Activated T-helper 17 cell treated with anti-CD3 and anti-CD28 coated beads, Interleukin-2, amount 50 U/mL, for 72 hours (primary cell): ENCODE measurements at regions not wholly inside any gene's neighbourhood (a gene's known extent, or its start where the extent isn't known, plus 50 kb on each side); places are given as distances from the start of the nearest gene placed in this dataset.
"Not testable (repeated sequence)": the region's sequence is repeated elsewhere in the genome, so short reads cannot be mapped to it uniquely, and the experiment has no call there.

Experiments
- ATAC-seq: fragments of 150-1000 bp; cut with Tn5 transposase; replicated peaks from 2 replicates; pipeline ENCODE4 v1.10.0; 2021; ENCODE audit warnings: mild to moderate bottlenecking, moderate library complexity
- H3K27ac Mint-ChIP-seq: one replicate; pipeline ENCODE4 v1.8.0; 2022; ENCODE audit warnings: mixed read lengths
- H3K27me3 Mint-ChIP-seq: one replicate; pipeline ENCODE4 v1.8.0; 2022; ENCODE audit warnings: mixed read lengths
- H3K36me3 Mint-ChIP-seq: one replicate; pipeline ENCODE4 v1.8.0; 2022; ENCODE audit warnings: low read depth, mild to moderate bottlenecking, mixed read lengths
- H3K4me1 Mint-ChIP-seq: one replicate; pipeline ENCODE4 v1.8.0; 2022; ENCODE audit warnings: mixed read lengths
- H3K4me3 Mint-ChIP-seq: one replicate; pipeline ENCODE4 v1.8.0; 2022; ENCODE audit warnings: mild to moderate bottlenecking, mixed read lengths
- H3K9me3 Mint-ChIP-seq: one replicate; pipeline ENCODE4 v1.8.0; 2022; ENCODE audit warnings: mixed read lengths

- ATAC-seq, result no peak
- no peaks in the 10 kb centered on the region for H3K9me3 Mint-ChIP-seq
- no peaks in the 10 kb centered on the region for H3K4me1 Mint-ChIP-seq
- peaks cover 3% of the 10 kb centered on the region for H3K27me3 Mint-ChIP-seq
- no peak overlapping the region for H3K4me3 Mint-ChIP-seq
- no peak overlapping the region for H3K27ac Mint-ChIP-seq
- no peaks in the 10 kb centered on the region for H3K36me3 Mint-ChIP-seq
These were observed 308.3 kb upstream of the NCAM1 start for GRCh38 chr11:112652786-112653390.

GRCh38 chr11:112655371-112655770, 305.8 kb upstream of the NCAM1 start:
- no peaks in the 10 kb centered on the region for H3K4me1 Mint-ChIP-seq
- H3K36me3 Mint-ChIP-seq, result no peaks in the 10 kb centered on the region
- no peaks in the 10 kb centered on the region for H3K9me3 Mint-ChIP-seq
- no peak overlapping the region for H3K4me3 Mint-ChIP-seq
- peaks cover 3% of the 10 kb centered on the region for H3K27me3 Mint-ChIP-seq
- no peak for ATAC-seq
- no peak overlapping the region for H3K27ac Mint-ChIP-seq

GRCh38 chr11:112656772-112657428, 304.3 kb upstream of the NCAM1 start:
- no peak for ATAC-seq
- Mint-ChIP-seq H3K4me1 (no peaks in the 10 kb centered on the region), H3K9me3 (no peaks in the 10 kb centered on the region), H3K27me3 (peaks cover 3% of the 10 kb centered on the region), H3K4me3 (no peak overlapping the region), H3K36me3 (no peaks in the 10 kb centered on the region), H3K27ac (no peak overlapping the region)

GRCh38 chr11:112658431-112658878, 302.8 kb upstream of the NCAM1 start:
- no peaks in the 10 kb centered on the region for H3K36me3 Mint-ChIP-seq
- H3K27me3 Mint-ChIP-seq, result peaks cover 3% of the 10 kb centered on the region
- H3K4me1 Mint-ChIP-seq, result peaks cover under 1% of the 10 kb centered on the region

GRCh38 chr11:112661146-112661545, 300.1 kb upstream of the NCAM1 start:
- peaks cover 4% of the 10 kb centered on the region for H3K4me1 Mint-ChIP-seq
- ATAC-seq, result no peak

More at GRCh38 chr11:112658431-112658878, 302.8 kb upstream of the NCAM1 start:
- ATAC-seq, result no peak
- H3K27ac Mint-ChIP-seq, result no peak overlapping the region
- no peaks in the 10 kb centered on the region for H3K9me3 Mint-ChIP-seq
- no peak overlapping the region for H3K4me3 Mint-ChIP-seq

GRCh38 chr11:112661571-112661970, 299.6 kb upstream of the NCAM1 start:
- Mint-ChIP-seq H3K9me3 (no peaks in the 10 kb centered on the region), H3K27me3 (peaks cover 8% of the 10 kb centered on the region)

More at GRCh38 chr11:112661146-112661545, 300.1 kb upstream of the NCAM1 start:
- Mint-ChIP-seq H3K36me3 (no peaks in the 10 kb centered on the region), H3K4me3 (no peak overlapping the region), H3K27ac (no peak overlapping the region), H3K9me3 (no peaks in the 10 kb centered on the region), H3K27me3 (peaks cover 8% of the 10 kb centered on the region)

GRCh38 chr11:112662554-112662953, 298.7 kb upstream of the NCAM1 start:
- H3K27me3 Mint-ChIP-seq, result peaks cover 8% of the 10 kb centered on the region
- H3K27ac Mint-ChIP-seq, result no peak overlapping the region
- no peak for ATAC-seq
- no peaks in the 10 kb centered on the region for H3K9me3 Mint-ChIP-seq
- peaks cover 4% of the 10 kb centered on the region for H3K4me1 Mint-ChIP-seq
- no peaks in the 10 kb centered on the region for H3K36me3 Mint-ChIP-seq
- no peak overlapping the region for H3K4me3 Mint-ChIP-seq

More at GRCh38 chr11:112661571-112661970, 299.6 kb upstream of the NCAM1 start:
- H3K4me1 Mint-ChIP-seq, result peaks cover 4% of the 10 kb centered on the region
- H3K4me3 Mint-ChIP-seq, result no peak overlapping the region
- no peaks in the 10 kb centered on the region for H3K36me3 Mint-ChIP-seq
- no peak overlapping the region for H3K27ac Mint-ChIP-seq
- no peak for ATAC-seq

GRCh38 chr11:112663947-112664634, 297.1 kb upstream of the NCAM1 start:
- Mint-ChIP-seq H3K27me3 (peaks cover 8% of the 10 kb centered on the region), H3K27ac (no peak overlapping the region), H3K4me3 (no peak overlapping the region), H3K36me3 (no peaks in the 10 kb centered on the region), H3K9me3 (no peaks in the 10 kb centered on the region), H3K4me1 (peaks cover 4% of the 10 kb centered on the region)
- no peak for ATAC-seq

GRCh38 chr11:112665291-112665690, 295.9 kb upstream of the NCAM1 start:
- Mint-ChIP-seq H3K9me3 (no peaks in the 10 kb centered on the region), H3K36me3 (no peaks in the 10 kb centered on the region), H3K4me3 (no peak overlapping the region), H3K27ac (no peak overlapping the region), H3K4me1 (peaks cover 4% of the 10 kb centered on the region), H3K27me3 (peaks cover 8% of the 10 kb centered on the region)
- ATAC-seq, result no peak

GRCh38 chr11:112666253-112666652, 295.0 kb upstream of the NCAM1 start:
- H3K27ac Mint-ChIP-seq, result no peak overlapping the region
- ATAC-seq, result no peak

GRCh38 chr11:112670806-112671570, 290.2 kb upstream of the NCAM1 start:
- no peak for ATAC-seq
- Mint-ChIP-seq H3K36me3 (no peaks in the 10 kb centered on the region), H3K27me3 (peaks cover 5% of the 10 kb centered on the region), H3K4me3 (no peak overlapping the region), H3K27ac (no peak overlapping the region), H3K9me3 (no peaks in the 10 kb centered on the region), H3K4me1 (no peaks in the 10 kb centered on the region)

More at GRCh38 chr11:112666253-112666652, 295.0 kb upstream of the NCAM1 start:
- Mint-ChIP-seq H3K36me3 (no peaks in the 10 kb centered on the region), H3K27me3 (peaks cover 8% of the 10 kb centered on the region), H3K9me3 (no peaks in the 10 kb centered on the region), H3K4me3 (no peak overlapping the region), H3K4me1 (peaks cover 4% of the 10 kb centered on the region)

- not testable (repeated sequence) for H3K4me1 Mint-ChIP-seq, ATAC-seq, H3K9me3 Mint-ChIP-seq, H3K27ac Mint-ChIP-seq, H3K27me3 Mint-ChIP-seq, H3K36me3 Mint-ChIP-seq, H3K4me3 Mint-ChIP-seq
These were observed 287.8 kb upstream of the NCAM1 start for GRCh38 chr11:112673401-112673800.

GRCh38 chr11:112685111-112685510, 276.1 kb upstream of the NCAM1 start:
- Mint-ChIP-seq H3K9me3 (no peaks in the 10 kb centered on the region), H3K36me3 (no peaks in the 10 kb centered on the region), H3K4me1 (no peaks in the 10 kb centered on the region), H3K27me3 (peaks cover 9% of the 10 kb centered on the region), H3K27ac (no peak overlapping the region), H3K4me3 (no peak overlapping the region)
- no peak for ATAC-seq

- H3K27ac Mint-ChIP-seq, result no peak overlapping the region
- peaks cover 9% of the 10 kb centered on the region for H3K27me3 Mint-ChIP-seq
- ATAC-seq, result no peak
- H3K36me3 Mint-ChIP-seq, result no peaks in the 10 kb centered on the region
- H3K4me1 Mint-ChIP-seq, result no peaks in the 10 kb centered on the region
- no peaks in the 10 kb centered on the region for H3K9me3 Mint-ChIP-seq
- H3K4me3 Mint-ChIP-seq, result no peak overlapping the region
These were observed 271.4 kb upstream of the NCAM1 start for GRCh38 chr11:112689851-112690250.
